ENCODE measurements at regions not wholly inside any gene's neighbourhood (a gene's known extent, or its start where the extent isn't known, plus 50 kb on each side); places are given as distances from the start of the nearest gene placed in this dataset.

DNA sequence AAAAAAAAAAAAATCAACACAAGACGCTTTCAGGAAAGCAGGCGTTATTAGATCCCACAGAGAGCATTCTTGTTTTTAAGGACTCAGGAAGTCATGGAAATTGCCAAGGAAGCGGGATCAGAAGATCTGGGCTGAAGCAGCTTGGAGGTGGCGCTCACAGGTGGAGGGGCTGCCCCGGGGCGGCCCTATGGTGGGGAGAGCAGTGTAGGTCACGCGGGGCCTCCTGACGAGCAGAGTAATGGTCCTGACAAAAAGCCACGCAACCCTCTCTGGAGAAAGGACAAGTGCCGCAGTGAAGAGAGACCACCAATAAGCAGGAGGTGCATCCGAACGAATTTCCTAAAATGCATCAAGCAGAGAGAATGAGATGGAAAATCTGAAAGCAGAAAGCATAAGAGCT, 407.0 kb downstream of the BRD1 start:
- Histone ChIP-seq H3K4me1 (ENCODE audit: control insufficient read depth, insufficient read depth, low read length) (no peaks in the 10 kb centered on the region), H3K27ac (ENCODE audit: low read length) (no peak overlapping the region), H3K4me3 (ENCODE audit: low read depth in 2 of 2, low read length in 2 of 2) (no peak overlapping the region), H3K27me3 (ENCODE audit: control insufficient read depth, insufficient read depth, low read length) (peaks cover 7% of the 10 kb centered on the region), H3K36me3 (ENCODE audit: control insufficient read depth, insufficient read depth, low read length) (no peaks in the 10 kb centered on the region), H3K9me3 (ENCODE audit: control insufficient read depth, insufficient read depth, low read depth, low read length) (no peaks in the 10 kb centered on the region)
- in situ Hi-C loops (cut with HindIII; ENCODE audit: low pct_unique_long_range_greater_than_20kb, low sequenced_read_pairs) (no loop called here), intact Hi-C loops (cut with micrococcal nuclease; ENCODE audit: unreplicated experiment) (no loop called here)
- POLR2A ChIA-PET: no interaction called here
- CTCF ChIA-PET: no interaction called here
- ATAC-seq: no peak
- BruUV-seq (replicated peaks): no TSS peak
- no peak for DNase-seq (ENCODE audit: low read depth, low spot score)
- no peak for TF ChIP-seq TCF7L2 (IDR thresholded peaks at IDR 0.05; ENCODE audit: low read depth, low read length)
- no peak for TF ChIP-seq SIN3A (IDR thresholded peaks at IDR 0.05; ENCODE audit: borderline replicate concordance, insufficient read depth, low read depth, low read length)
- TF ChIP-seq, protein P1, sequence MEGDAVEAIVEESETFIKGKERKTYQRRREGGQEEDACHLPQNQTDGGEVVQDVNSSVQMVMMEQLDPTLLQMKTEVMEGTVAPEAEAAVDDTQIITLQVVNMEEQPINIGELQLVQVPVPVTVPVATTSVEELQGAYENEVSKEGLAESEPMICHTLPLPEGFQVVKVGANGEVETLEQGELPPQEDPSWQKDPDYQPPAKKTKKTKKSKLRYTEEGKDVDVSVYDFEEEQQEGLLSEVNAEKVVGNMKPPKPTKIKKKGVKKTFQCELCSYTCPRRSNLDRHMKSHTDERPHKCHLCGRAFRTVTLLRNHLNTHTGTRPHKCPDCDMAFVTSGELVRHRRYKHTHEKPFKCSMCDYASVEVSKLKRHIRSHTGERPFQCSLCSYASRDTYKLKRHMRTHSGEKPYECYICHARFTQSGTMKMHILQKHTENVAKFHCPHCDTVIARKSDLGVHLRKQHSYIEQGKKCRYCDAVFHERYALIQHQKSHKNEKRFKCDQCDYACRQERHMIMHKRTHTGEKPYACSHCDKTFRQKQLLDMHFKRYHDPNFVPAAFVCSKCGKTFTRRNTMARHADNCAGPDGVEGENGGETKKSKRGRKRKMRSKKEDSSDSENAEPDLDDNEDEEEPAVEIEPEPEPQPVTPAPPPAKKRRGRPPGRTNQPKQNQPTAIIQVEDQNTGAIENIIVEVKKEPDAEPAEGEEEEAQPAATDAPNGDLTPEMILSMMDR (IDR thresholded peaks at IDR 0.05): no peak
- TF ChIP-seq, protein P2, sequence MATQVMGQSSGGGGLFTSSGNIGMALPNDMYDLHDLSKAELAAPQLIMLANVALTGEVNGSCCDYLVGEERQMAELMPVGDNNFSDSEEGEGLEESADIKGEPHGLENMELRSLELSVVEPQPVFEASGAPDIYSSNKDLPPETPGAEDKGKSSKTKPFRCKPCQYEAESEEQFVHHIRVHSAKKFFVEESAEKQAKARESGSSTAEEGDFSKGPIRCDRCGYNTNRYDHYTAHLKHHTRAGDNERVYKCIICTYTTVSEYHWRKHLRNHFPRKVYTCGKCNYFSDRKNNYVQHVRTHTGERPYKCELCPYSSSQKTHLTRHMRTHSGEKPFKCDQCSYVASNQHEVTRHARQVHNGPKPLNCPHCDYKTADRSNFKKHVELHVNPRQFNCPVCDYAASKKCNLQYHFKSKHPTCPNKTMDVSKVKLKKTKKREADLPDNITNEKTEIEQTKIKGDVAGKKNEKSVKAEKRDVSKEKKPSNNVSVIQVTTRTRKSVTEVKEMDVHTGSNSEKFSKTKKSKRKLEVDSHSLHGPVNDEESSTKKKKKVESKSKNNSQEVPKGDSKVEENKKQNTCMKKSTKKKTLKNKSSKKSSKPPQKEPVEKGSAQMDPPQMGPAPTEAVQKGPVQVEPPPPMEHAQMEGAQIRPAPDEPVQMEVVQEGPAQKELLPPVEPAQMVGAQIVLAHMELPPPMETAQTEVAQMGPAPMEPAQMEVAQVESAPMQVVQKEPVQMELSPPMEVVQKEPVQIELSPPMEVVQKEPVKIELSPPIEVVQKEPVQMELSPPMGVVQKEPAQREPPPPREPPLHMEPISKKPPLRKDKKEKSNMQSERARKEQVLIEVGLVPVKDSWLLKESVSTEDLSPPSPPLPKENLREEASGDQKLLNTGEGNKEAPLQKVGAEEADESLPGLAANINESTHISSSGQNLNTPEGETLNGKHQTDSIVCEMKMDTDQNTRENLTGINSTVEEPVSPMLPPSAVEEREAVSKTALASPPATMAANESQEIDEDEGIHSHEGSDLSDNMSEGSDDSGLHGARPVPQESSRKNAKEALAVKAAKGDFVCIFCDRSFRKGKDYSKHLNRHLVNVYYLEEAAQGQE (IDR thresholded peaks at IDR 0.05; ENCODE audit: insufficient read depth in 1 of 2, low read depth in 2 of 2, low read length in 1 of 2): no peak
- no peak for TF ChIP-seq POLR2AphosphoS5 (IDR thresholded peaks at IDR 0.05; ENCODE audit: low read depth, low read length)

DNA sequence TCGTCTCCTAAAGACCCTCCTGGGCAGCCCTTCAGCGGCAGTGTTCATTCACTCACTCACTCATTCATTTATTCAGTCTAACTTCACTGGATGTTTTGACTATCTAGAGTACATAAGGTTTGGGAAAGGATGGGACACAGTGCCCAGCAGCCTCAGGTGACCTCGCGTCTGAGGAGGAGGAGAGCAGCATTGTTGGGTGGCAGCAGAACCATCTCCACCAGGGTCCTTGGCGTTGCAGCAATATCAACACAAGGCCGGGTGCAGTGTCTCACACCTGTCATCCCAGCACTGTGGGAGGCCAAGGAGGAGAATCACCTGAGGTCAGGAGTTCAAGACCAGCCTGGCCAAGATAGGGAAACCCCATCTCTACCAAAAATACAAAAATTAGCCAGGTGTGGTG, 408.0 kb downstream of the BRD1 start:
- ATAC-seq (no peak), DNase-seq (ENCODE audit: low read depth, low spot score) (no peak)
- intact Hi-C loops (cut with micrococcal nuclease; ENCODE audit: unreplicated experiment) (no loop called here), in situ Hi-C loops (cut with HindIII; ENCODE audit: low pct_unique_long_range_greater_than_20kb, low sequenced_read_pairs) (no loop called here)
- H3K9me3 ChIP-seq (ENCODE audit: control insufficient read depth, insufficient read depth, low read depth, low read length): no peaks in the 10 kb centered on the region
- ChIA-PET POLR2A (no interaction called here), CTCF (no interaction called here)
- H3K36me3 ChIP-seq (ENCODE audit: control insufficient read depth, insufficient read depth, low read length): no peaks in the 10 kb centered on the region
- no peaks in the 10 kb centered on the region for H3K4me1 ChIP-seq (ENCODE audit: control insufficient read depth, insufficient read depth, low read length)
- peaks cover 7% of the 10 kb centered on the region for H3K27me3 ChIP-seq (ENCODE audit: control insufficient read depth, insufficient read depth, low read length)
- no peak overlapping the region for H3K4me3 ChIP-seq (ENCODE audit: low read depth in 2 of 2, low read length in 2 of 2)
- TF ChIP-seq TCF7L2 (IDR thresholded peaks at IDR 0.05; ENCODE audit: low read depth, low read length) (no peak), SIN3A (IDR thresholded peaks at IDR 0.05; ENCODE audit: borderline replicate concordance, insufficient read depth, low read depth, low read length) (no peak)
- TF ChIP-seq, protein P1 (IDR thresholded peaks at IDR 0.05): no peak
- TF ChIP-seq, protein P2 (IDR thresholded peaks at IDR 0.05; ENCODE audit: insufficient read depth in 1 of 2, low read depth in 2 of 2, low read length in 1 of 2): no peak
- no peak overlapping the region for H3K27ac ChIP-seq (ENCODE audit: low read length)
- BruUV-seq (replicated peaks): no TSS peak

Data from Panc1 (cell line).